ENCODE measurements at regions not wholly inside any gene's neighbourhood (a gene's known extent, or its start where the extent isn't known, plus 50 kb on each side); places are given as distances from the start of the nearest gene placed in this dataset.

- no peak for TF ChIP-seq CTCF (IDR thresholded peaks at IDR 0.05; ENCODE audit: insufficient read depth, low read length)
- no peak overlapping the region for H3K27ac ChIP-seq (replicated peaks)
- DNase-seq (ENCODE audit: low read depth in 1 of 2, low spot score in 1 of 2): no peak
- H3K27me3 ChIP-seq (ENCODE audit: insufficient read depth, poor library complexity, severe bottlenecking): no peaks in the 10 kb centered on the region
- no peak overlapping the region for H3K4me3 ChIP-seq (replicated peaks; ENCODE audit: insufficient read depth, low read length)
These were observed 258.7 kb upstream of the ARRDC3 start for GRCh38 chr5:91641730-91642350.

- TF ChIP-seq SPI1 (IDR thresholded peaks at IDR 0.05; ENCODE audit: borderline replicate concordance, low read depth): no peak
- no peak for TF ChIP-seq CTCF (IDR thresholded peaks at IDR 0.05; ENCODE audit: insufficient read depth, low read length)
- no peak for TF ChIP-seq REST (IDR thresholded peaks at IDR 0.05; ENCODE audit: insufficient replicate concordance, low read depth)
- no peak for TF ChIP-seq GABPA (IDR thresholded peaks at IDR 0.05; ENCODE audit: low read depth)
- TF ChIP-seq POLR2AphosphoS5 (IDR thresholded peaks at IDR 0.05; ENCODE audit: low read depth): no peak
- no peak for DNase-seq (ENCODE audit: low read depth in 1 of 2, low spot score in 1 of 2)
- no peaks in the 10 kb centered on the region for H3K27me3 ChIP-seq (ENCODE audit: insufficient read depth, poor library complexity, severe bottlenecking)
- no peak overlapping the region for H3K27ac ChIP-seq (replicated peaks)
- H3K4me3 ChIP-seq (replicated peaks; ENCODE audit: insufficient read depth, low read length): no peak overlapping the region
These were observed 256.6 kb upstream of the ARRDC3 start for GRCh38 chr5:91639744-91640143.

DNA sequence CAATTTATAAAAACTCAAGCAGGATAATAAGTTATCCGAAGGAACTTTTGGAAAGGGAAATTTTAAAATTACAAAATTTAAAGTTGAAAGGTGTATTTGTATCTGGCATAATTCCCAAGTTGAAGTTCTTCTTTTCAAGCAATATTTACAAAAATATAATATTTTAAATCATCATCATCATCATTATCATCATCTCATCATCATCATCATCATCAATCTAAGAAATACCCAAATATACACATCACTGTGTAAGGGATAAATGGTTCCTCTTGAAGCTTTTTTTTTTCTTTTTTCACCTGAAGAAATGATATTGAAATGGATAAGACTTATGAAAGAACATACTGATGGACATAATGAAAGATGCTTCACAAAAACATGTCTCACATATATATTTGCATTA lies 254.9 kb upstream of the ARRDC3 start:
- H3K27me3 ChIP-seq (ENCODE audit: insufficient read depth, poor library complexity, severe bottlenecking): no peaks in the 10 kb centered on the region

More for the DNA sequence above, 254.9 kb upstream of the ARRDC3 start:
- Histone ChIP-seq H3K27ac (replicated peaks) (no peak overlapping the region), H3K4me3 (replicated peaks; ENCODE audit: insufficient read depth, low read length) (no peak overlapping the region)
- DNase-seq (ENCODE audit: low read depth in 1 of 2, low spot score in 1 of 2): no peak
- TF ChIP-seq GABPA (IDR thresholded peaks at IDR 0.05; ENCODE audit: low read depth): no peak
- TF ChIP-seq SPI1 (IDR thresholded peaks at IDR 0.05; ENCODE audit: borderline replicate concordance, low read depth): no peak
- TF ChIP-seq REST (IDR thresholded peaks at IDR 0.05; ENCODE audit: insufficient replicate concordance, low read depth): no peak
- no peak for TF ChIP-seq POLR2AphosphoS5 (IDR thresholded peaks at IDR 0.05; ENCODE audit: low read depth)
- TF ChIP-seq CTCF (IDR thresholded peaks at IDR 0.05; ENCODE audit: insufficient read depth, low read length): no peak

All from HL-60 (cell line).